CD14-positive monocyte (primary cell): ENCODE measurements at regions not wholly inside any gene's neighbourhood (a gene's known extent, or its start where the extent isn't known, plus 50 kb on each side); places are given as distances from the start of the nearest gene placed in this dataset.

Experiments used
- DNase-seq, 3 donors: peaks; one replicate each; pipeline ENCODE4 v3.0.0-alpha.2; 2011 to 2022
- H2AFZ ChIP-seq: 2 replicates; pipeline ENCODE4 v1.6.0; 2012; ENCODE audit warnings: mild to moderate bottlenecking, low read depth, low read length, inconsistent platforms; ENCODE audit not compliant: insufficient read depth, poor library complexity, severe bottlenecking
- H3K27ac ChIP-seq, 2 donors: 1 replicate in 1 of 2; 2 replicates in 1 of 2; pipeline ENCODE4 v1.5.1; 2012 to 2013; ENCODE audit warnings: low read length in 2 of 2, control low read depth in 1 of 2, inconsistent platforms in 1 of 2, low read depth in 1 of 2, mild to moderate bottlenecking in 1 of 2
- H3K27me3 ChIP-seq, 2 donors: one replicate each; pipeline versions ENCODE4 v1.6.0 to v1.6.1; 2011 to 2013; ENCODE audit warnings: low read length in 2 of 2; ENCODE audit not compliant: control insufficient read depth in 2 of 2, insufficient read depth in 2 of 2
- H3K36me3 ChIP-seq, 2 donors: replicated peaks in 1 of 2; 1 replicate in 1 of 2; 2 replicates in 1 of 2; pipeline versions ENCODE4 v1.5.1 to v1.6.1; 2012 to 2013; ENCODE audit warnings: low read length in 2 of 2, control low read depth in 1 of 2, inconsistent platforms in 1 of 2, mild to moderate bottlenecking in 1 of 2; ENCODE audit not compliant: insufficient read depth in 2 of 2, control insufficient read depth in 1 of 2
- H3K4me1 ChIP-seq, 2 donors: 1 replicate in 1 of 2; 2 replicates in 1 of 2; pipeline versions ENCODE4 v1.5.1 to v1.6.1; 2012 to 2013; ENCODE audit warnings: low read length in 2 of 2, control low read depth in 1 of 2, inconsistent platforms in 1 of 2, mild to moderate bottlenecking in 1 of 2, moderate library complexity in 1 of 2; ENCODE audit not compliant: insufficient read depth in 2 of 2, control insufficient read depth in 1 of 2
- H3K4me2 ChIP-seq: replicated peaks from 2 replicates; pipeline ENCODE3; 2012; ENCODE audit warnings: low read length, moderate library complexity, mild to moderate bottlenecking; ENCODE audit not compliant: poor library complexity, severe bottlenecking; ENCODE audit errors: extremely low read depth
- H3K4me3 ChIP-seq, 3 experiments: fragments of 200-600 bp in 1 of 3; sonication (generic) in 1 of 3; replicated peaks in 1 of 3; 1 replicate in 2 of 3; 2 replicates in 1 of 3; pipeline ENCODE4 v1.5.1; 2011 to 2013; ENCODE audit warnings: low read length in 3 of 3, mild to moderate bottlenecking in 3 of 3, control low read depth in 2 of 3, low read depth in 2 of 3, inconsistent platforms in 1 of 3, moderate library complexity in 1 of 3
- H3K79me2 ChIP-seq: 2 replicates; pipeline ENCODE4 v1.6.0; 2012; ENCODE audit warnings: mild to moderate bottlenecking, control low read depth, inconsistent platforms, low read length, moderate library complexity; ENCODE audit not compliant: insufficient read depth
- H3K9ac ChIP-seq: 2 replicates; pipeline ENCODE4 v1.6.0; 2017; ENCODE audit warnings: low read length, mild to moderate bottlenecking; ENCODE audit not compliant: insufficient read depth, poor library complexity, severe bottlenecking
- H3K9me3 ChIP-seq, 2 donors: replicated peaks in 1 of 2; 1 replicate in 1 of 2; 2 replicates in 1 of 2; pipeline versions ENCODE4 v1.5.1 to v1.6.1; 2012 to 2013; ENCODE audit warnings: low read length in 2 of 2, control low read depth in 1 of 2; ENCODE audit not compliant: control insufficient read depth in 1 of 2, insufficient read depth in 1 of 2
- H4K20me1 ChIP-seq: 2 replicates; pipeline ENCODE4 v1.6.0; 2012; ENCODE audit warnings: mild to moderate bottlenecking, low read length, control low read depth, moderate library complexity; ENCODE audit not compliant: insufficient read depth
- H3K27ac Mint-ChIP-seq, 7 donors: one replicate each; pipeline ENCODE4 v1.8.0; 2020; ENCODE audit warnings: mild to moderate bottlenecking in 7 of 7, mixed read lengths in 7 of 7, moderate library complexity in 6 of 7, inconsistent platforms in 2 of 7
- H3K27me3 Mint-ChIP-seq, 3 donors: one replicate each; pipeline ENCODE4 v1.8.0; 2021 to 2022; ENCODE audit warnings: low read depth in 3 of 3, mild to moderate bottlenecking in 3 of 3, mixed read lengths in 3 of 3, moderate library complexity in 3 of 3, inconsistent platforms in 1 of 3
- H3K36me3 Mint-ChIP-seq, 2 donors: one replicate each; pipeline ENCODE4 v1.8.0; 2020; ENCODE audit warnings: mixed read lengths in 2 of 2, inconsistent platforms in 1 of 2, mild to moderate bottlenecking in 1 of 2
- H3K4me1 Mint-ChIP-seq: one replicate; pipeline ENCODE4 v1.8.0; 2020; ENCODE audit warnings: mild to moderate bottlenecking, mixed read lengths
- H3K4me3 Mint-ChIP-seq, 2 donors: one replicate each; pipeline ENCODE4 v1.8.0; 2020; ENCODE audit warnings: mild to moderate bottlenecking in 2 of 2, mixed read lengths in 2 of 2, moderate library complexity in 1 of 2
- H3K9me3 Mint-ChIP-seq, 7 donors: one replicate each; pipeline ENCODE4 v1.8.0; 2020 to 2022; ENCODE audit warnings: mixed read lengths in 7 of 7, mild to moderate bottlenecking in 6 of 7, moderate library complexity in 6 of 7, inconsistent platforms in 2 of 7
- WGBS: methylation state at CpG from one replicate; pipeline ENCODE4 v1.1.5; 2013; ENCODE audit warnings: missing lambda C conversion rate; ENCODE audit not compliant: insufficient coverage; 5-methylcytosine and 5-hydroxymethylcytosine counted together
- intact Hi-C, 2 donors: fragments of 100-400 bp; cut with micrococcal nuclease; formaldehyde crosslinking; loops; one replicate each; pipeline versions ENCODE4 v1.15.0 to v1.15.1; 2023
- TF ChIP-seq, protein P1 (sequence below): fragments of 200-600 bp; IDR thresholded peaks from one replicate; pipeline ENCODE4 v1.8.0; 2022; ENCODE audit warnings: antibody characterized with exemption, mild to moderate bottlenecking

DNA sequence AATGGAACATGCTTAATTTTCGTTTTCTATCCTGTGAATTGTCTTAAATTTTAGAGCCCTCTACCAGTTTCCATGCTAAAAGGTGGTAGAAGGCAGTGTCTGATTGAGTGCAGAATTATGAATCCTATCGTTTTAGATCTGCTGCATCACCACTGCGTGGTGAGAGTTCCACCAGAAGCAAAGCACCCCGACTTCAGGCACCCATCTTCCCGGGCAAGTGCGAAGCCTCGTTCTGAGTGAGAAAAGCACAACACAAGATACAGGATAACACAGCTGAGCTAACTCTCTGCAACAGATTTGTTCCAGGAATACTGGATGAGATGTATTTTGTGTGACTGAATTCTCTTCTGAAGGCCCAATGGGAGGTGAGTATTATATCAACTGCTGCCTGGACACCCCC, 471.5 kb downstream of the EIPR1 start:
- Histone ChIP-seq H3K36me3 (no peaks in the 10 kb centered on the region), H3K4me2 (no peak overlapping the region), H3K4me3 (no peak overlapping the region), H3K79me2 (no peaks in the 10 kb centered on the region), H3K9me3 (no peaks in the 10 kb centered on the region), H3K27ac (no peak overlapping the region), H3K4me1 (no peaks in the 10 kb centered on the region), H3K9ac (no peak overlapping the region), H3K27me3 (no peaks in the 10 kb centered on the region), H4K20me1 (no peaks in the 10 kb centered on the region), H2AFZ (no peak overlapping the region)
- no CpG with 5 or more reads among the region's 7 CpGs for WGBS
- peaks cover 9% of the 10 kb centered on the region for H3K4me1 Mint-ChIP-seq
- TF ChIP-seq, protein P1, sequence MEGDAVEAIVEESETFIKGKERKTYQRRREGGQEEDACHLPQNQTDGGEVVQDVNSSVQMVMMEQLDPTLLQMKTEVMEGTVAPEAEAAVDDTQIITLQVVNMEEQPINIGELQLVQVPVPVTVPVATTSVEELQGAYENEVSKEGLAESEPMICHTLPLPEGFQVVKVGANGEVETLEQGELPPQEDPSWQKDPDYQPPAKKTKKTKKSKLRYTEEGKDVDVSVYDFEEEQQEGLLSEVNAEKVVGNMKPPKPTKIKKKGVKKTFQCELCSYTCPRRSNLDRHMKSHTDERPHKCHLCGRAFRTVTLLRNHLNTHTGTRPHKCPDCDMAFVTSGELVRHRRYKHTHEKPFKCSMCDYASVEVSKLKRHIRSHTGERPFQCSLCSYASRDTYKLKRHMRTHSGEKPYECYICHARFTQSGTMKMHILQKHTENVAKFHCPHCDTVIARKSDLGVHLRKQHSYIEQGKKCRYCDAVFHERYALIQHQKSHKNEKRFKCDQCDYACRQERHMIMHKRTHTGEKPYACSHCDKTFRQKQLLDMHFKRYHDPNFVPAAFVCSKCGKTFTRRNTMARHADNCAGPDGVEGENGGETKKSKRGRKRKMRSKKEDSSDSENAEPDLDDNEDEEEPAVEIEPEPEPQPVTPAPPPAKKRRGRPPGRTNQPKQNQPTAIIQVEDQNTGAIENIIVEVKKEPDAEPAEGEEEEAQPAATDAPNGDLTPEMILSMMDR: no peak
- DNase-seq: no peak
- H3K27me3 Mint-ChIP-seq: peaks cover 0 to 6% (median 0%) of the 10 kb centered on the region in 3 donors
- H3K9me3 Mint-ChIP-seq: peaks cover 0 to 8% (median 2%) of the 10 kb centered on the region in 7 donors
- H3K36me3 Mint-ChIP-seq: no peaks in the 10 kb centered on the region
- H3K4me3 Mint-ChIP-seq: no peak overlapping the region
- H3K27ac Mint-ChIP-seq: no peak overlapping the region
- intact Hi-C loops: no loop called here

DNA sequence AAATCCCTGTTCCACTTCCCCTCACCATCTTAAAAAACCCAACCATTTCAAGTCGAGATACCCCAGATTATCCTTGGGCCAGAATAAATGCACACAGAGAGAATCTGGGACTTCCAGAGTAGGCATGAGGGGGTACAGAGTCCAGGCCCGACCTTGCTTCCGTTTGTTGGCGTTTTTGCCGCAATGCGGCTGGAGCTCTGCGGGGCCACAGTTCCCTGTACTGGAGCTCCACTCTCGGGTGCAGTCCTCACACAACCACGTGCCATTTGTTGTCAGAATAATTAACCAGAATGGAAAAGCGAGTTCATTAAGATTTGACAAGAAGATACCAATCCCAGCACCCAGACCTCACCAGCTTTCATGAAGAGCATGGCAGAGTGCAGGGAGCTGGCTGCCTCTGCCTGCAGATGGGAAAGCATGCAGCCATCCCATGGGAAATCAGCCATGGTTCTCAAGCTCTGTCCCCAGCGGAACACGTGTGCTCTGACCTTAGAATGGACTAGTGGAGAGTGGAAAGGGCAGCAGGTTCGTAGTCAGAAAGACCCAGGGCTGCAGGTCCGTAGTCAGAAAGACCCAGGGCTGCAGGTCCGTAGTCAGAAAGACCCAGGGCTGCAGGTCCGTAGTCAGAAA, 472.8 kb downstream of the EIPR1 start:
- no peak overlapping the region for H3K4me3 Mint-ChIP-seq
- Histone ChIP-seq H3K27me3 (no peaks in the 10 kb centered on the region), H3K9ac (no peak overlapping the region), H3K4me1 (no peaks in the 10 kb centered on the region), H2AFZ (no peak overlapping the region), H3K9me3 (no peaks in the 10 kb centered on the region), H4K20me1 (no peaks in the 10 kb centered on the region), H3K4me2 (no peak overlapping the region), H3K4me3 (no peak overlapping the region), H3K79me2 (no peaks in the 10 kb centered on the region), H3K27ac (no peak overlapping the region), H3K36me3 (no peaks in the 10 kb centered on the region)
- peaks cover 9% of the 10 kb centered on the region for H3K4me1 Mint-ChIP-seq
- 91% methylated on average over 10 of the region's 16 CpGs for WGBS
- H3K36me3 Mint-ChIP-seq: no peaks in the 10 kb centered on the region
- peaks cover 0 to 7% (median 3%) of the 10 kb centered on the region in 3 donors for H3K27me3 Mint-ChIP-seq
- DNase-seq: no peak
- H3K9me3 Mint-ChIP-seq: peaks cover 0 to 8% (median 2%) of the 10 kb centered on the region in 7 donors
- TF ChIP-seq, protein P1: no peak
- intact Hi-C loops: no loop called here
- peak overlapping the region in 1 of 7 donors; percentile 61 for H3K27ac Mint-ChIP-seq
